Gastrocnemius medialis (tissue), 4 donors: ENCODE measurements at regions not wholly inside any gene's neighbourhood (a gene's known extent, or its start where the extent isn't known, plus 50 kb on each side); places are given as distances from the start of the nearest gene placed in this dataset.

Experiments used
- CTCF ChIP-seq, 5 experiments: fragments of 450-650 bp in 3 of 5; fragments of 200-600 bp in 2 of 5; sonication (generic) in 2 of 5; IDR thresholded peaks in 4 of 5; conservative IDR thresholded peaks in 1 of 5; 1 replicate in 4 of 5; 2 replicates in 1 of 5; pipeline ENCODE4 v1.5.1; 2016 to 2019; ENCODE audit warnings: antibody characterized with exemption in 5 of 5, mild to moderate bottlenecking in 3 of 5, moderate library complexity in 3 of 5
- POLR2A ChIP-seq, 2 donors: fragments of 450-650 bp; IDR thresholded peaks; one replicate each; pipeline ENCODE4 v1.6.1; 2017; ENCODE audit warnings: antibody characterized with exemption in 2 of 2, mild to moderate bottlenecking in 2 of 2, moderate library complexity in 2 of 2

DNA sequence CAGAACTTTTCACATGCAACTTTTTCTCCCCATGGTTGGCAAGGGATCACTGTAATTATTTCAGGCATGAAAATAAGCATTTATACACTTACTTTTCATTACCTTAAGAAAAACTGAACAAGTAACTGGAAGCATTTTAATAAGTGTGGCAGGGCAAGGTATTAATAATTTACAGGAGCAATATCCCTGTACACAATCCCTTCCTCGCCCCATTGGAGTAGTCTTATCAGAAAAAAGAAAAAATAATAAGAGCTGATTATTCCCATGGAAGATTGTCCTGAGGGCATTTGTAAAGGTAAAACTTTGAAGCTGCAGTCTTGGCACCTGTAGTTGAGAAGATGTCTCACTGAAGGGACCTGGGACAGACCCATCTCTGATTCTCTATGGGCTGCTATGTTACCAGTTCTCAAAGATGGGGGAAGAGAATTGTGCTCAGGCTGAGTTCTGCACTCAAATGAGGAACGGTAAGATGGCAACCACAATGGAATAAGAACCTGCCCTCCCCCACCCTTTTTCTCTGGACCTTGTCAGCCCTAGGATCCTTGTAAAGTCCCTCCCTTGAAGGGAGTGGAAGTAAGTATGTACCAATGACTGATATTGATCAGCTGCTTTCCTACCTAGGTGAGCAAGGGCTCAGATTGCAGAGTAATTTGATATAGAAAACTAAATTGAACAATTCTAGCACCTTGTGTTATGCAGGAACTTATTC, 70.0 kb upstream of the AHI1 start:
- no peak for TF ChIP-seq CTCF (IDR thresholded peaks at IDR 0.05 in 4 of 5, conservative IDR thresholded peaks at IDR 0.05 in 1 of 5)
- no peak for TF ChIP-seq POLR2A (IDR thresholded peaks at IDR 0.05)
